GM19239 (cell line): ENCODE measurements at regions not wholly inside any gene's neighbourhood (a gene's known extent, or its start where the extent isn't known, plus 50 kb on each side); places are given as distances from the start of the nearest gene placed in this dataset.

Experiments
- DNase-seq: peaks from one replicate; pipeline ENCODE4 v3.0.0; 2011; ENCODE audit warnings: low spot score; ENCODE audit not compliant: insufficient read length
- FAIRE-seq: peaks from 2 replicates; lab custom pipeline; 2011; peaks lifted over from hg19 to GRCh38; lab: Jason Lieb, UNC

DNA sequence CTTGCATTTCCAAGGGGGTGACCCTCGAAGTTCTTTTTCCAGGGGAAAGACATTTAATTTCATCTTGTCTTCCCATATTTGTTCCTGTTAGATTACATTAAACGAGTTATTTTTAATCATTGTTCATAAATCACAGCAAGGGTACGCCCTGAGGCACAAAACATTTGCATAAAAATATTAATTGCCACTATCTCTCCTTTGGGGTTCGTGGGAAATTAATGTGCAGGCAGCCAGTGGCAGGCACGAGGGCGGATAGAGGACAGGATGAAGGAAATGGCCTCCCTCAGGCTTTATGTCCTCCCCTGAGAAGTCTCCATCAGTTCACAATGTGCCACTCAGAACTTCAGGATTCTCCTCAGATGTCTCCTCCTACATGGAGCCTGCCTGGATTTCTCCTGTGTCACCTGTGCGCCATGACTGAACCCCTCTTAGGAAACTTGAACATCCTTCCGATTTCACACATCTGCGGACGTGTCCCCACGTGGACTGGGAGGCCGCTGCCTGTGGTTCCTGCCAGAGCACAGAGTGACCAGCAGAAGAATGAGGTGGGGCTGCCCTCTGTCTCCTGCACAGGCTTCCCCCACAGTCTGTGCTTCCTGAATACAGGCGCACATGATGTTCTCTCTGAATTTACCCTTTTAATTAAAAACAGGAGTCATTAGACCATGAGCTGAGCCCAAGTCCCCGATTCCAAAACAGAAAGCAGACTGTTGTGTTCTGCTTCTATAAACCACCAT is 1085.9 kb downstream of the TBC1D22A start:
- DNase-seq (no peak), FAIRE-seq (no peak)

DNA sequence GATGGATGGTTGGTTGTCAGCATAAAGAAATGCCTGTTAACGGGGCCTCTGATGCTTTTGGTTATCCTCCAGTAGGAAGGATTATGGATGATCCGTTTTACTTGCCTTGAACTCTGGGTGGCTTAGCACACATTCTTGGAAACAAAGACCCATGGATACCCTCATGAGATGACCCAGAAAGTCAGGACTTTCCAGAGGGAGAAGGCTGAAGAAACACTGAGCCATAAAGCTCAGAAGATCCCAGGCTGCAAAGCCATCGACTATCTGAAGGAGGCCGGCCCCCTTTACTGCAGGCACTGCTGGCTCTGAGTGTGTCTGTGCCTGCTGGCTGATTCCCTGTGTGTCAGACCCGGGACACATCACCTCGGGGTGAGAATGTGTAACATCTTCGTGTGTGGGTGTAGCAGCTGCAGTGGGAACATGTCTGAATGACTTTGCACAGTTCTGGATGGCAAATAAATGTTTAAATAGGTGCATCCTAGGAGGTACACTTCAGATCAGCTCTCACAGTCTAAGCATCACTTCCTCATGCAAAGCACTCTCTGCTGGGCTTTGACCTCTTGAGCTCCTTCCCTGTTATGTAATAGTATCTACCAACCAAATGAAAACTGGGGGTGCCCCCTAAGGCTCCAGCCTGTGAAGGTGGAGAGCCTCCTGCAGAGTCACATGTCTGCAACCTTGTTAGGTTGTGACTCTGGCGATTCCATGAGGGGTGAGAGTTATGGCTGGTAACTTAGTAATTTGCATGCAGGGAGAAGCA is 1084.9 kb downstream of the TBC1D22A start:
- DNase-seq (no peak), FAIRE-seq (no peak)

DNA sequence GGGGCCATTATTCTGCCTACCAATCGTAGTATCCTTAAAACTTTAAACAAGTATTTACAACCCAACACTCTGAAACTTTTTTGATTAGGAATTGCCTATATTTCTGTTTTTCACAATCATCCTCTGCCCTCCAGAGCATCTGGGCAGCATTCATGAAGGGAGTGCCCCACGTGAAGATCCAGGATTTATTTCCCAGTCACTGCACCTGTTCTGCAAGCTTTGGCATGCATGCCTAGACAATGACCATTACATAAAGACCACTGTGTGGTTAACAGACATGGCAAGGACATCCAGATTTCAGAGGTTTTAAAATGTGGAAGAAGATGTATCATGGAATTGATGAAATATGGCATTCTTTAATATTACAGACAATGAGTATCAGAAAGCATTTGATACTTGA is 1083.8 kb downstream of the TBC1D22A start:
- FAIRE-seq (no peak), DNase-seq (no peak)

DNA sequence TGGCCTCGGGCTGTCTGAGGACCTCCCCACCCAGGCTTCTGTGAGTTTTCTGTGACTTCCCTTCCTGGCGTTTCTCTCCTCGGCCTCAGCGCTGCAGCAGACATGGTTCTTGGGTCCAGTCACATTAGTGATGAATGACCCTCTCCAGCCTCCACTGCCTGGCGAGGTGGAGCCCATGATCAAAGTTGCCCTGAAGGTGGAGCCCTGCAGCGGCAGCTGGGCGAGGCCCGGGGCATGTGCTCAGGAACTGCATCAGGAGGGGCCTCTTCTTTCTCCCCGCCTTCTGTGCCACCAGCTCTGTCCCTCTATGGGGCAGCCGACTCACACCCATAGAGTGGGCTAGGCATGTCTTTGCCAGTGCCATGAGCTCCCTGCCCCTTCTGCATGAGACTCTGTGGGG is 1079.7 kb downstream of the TBC1D22A start:
- DNase-seq (no peak), FAIRE-seq (no peak)

DNA sequence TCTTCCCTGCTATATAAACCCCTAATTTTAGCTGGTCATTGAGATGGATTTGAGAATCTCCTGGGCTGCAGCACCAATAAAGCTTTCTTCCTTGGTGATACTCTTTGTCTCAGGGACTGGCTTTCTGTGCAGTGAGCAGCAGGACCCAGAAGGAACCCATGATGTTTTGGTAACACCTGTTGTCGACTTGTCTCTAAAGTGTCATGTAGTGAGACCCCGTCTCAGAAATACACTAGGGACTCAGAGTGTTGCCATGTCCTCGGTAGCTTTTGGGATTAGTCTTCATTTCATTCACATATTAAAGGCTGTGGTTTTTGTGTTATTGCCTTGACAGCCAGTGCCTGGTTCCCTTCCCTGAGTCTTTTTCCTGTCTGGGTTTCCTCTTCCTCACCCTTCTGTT is 1078.7 kb downstream of the TBC1D22A start:
- FAIRE-seq = no peak

DNA sequence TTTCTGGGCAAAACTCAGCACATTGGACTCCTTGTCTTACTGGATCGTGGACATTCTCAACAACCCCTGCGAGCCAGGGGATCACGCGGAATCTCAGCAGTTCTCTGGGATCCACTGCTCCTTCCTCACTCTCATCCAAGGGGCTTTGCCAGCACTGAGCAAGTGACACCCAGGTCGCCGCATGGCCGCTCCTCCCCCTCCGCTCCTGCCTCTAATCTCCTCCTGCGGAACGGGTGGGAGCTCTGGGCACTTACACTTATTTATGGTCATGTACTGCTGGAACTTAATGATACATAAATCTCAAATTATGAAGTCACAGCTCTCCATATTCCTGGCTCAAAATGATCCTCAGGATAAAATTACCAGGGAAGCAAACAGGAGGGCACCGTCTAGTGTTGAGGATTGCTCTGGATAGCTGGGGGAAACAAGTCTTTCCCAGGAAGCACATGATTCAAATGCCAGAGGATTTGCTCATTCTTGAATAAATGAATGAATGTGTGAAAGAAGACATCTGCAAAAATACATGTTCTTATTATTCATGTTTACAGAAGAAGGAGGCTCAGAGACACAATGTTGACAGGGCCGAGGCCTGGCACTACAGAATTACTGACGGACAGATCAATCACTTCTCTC is 1077.3 kb downstream of the TBC1D22A start:
- DNase-seq = no peak
- FAIRE-seq = no peak

More for the DNA sequence above, 1078.7 kb downstream of the TBC1D22A start:
- no peak for DNase-seq

DNA sequence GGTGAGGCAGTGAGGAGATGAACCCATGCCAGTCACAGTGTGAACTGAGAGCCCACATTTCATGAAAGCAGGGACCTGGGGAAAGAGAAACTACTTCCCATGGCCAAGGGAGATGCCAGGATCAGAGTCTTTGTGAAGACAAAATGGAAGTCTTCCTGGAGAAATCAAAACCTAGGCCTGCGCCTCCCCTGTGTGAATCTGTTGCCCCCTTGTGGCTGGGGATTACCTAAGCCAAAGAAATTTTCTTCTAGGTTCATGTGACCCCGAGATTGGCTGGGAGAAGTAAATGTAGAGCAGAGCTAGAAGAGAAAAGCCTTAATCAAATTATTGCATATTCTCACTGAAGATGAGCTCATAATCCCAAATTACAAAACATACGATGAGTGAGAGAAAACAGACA is 1075.3 kb downstream of the TBC1D22A start:
- DNase-seq (no peak), FAIRE-seq (no peak)

DNA sequence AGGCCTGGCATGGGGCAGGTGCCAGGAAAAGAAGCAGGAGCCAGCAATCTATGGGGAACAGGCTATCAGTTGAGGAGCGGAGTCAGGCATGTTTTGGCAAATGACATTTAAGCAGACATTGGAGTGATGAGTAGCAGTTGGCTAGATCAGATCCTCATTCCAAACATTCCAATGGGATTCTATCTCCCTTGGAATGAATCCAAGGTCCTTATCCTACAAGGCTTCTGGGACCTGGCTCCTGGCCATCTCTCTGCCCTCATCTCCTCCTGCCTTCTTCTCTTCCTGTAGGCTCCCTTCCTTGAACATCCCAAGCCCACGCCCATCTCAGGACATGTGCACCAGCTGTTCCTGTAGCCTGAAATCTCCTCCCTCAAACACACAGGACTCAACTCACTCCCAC is 1074.5 kb downstream of the TBC1D22A start:
- FAIRE-seq (no peak), DNase-seq (no peak)

DNA sequence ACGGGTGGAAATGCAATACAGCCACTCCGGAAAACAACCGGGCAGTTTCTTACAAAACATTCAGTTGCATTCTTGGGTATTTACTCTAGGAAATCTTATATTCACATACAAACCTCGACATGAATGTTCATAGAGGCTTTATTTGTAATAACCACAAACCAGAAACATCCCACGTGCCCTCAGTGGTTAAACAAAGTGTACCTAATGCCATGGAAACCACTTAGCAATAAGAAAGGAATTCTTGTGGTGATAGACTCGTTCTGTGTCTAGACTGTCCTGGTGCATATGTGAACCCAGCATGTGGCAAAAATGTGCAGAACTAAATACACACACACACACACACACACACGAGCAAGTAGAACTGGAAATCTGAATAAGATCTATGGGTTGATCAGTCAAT is 1073.3 kb downstream of the TBC1D22A start:
- FAIRE-seq (no peak), DNase-seq (no peak)

DNA sequence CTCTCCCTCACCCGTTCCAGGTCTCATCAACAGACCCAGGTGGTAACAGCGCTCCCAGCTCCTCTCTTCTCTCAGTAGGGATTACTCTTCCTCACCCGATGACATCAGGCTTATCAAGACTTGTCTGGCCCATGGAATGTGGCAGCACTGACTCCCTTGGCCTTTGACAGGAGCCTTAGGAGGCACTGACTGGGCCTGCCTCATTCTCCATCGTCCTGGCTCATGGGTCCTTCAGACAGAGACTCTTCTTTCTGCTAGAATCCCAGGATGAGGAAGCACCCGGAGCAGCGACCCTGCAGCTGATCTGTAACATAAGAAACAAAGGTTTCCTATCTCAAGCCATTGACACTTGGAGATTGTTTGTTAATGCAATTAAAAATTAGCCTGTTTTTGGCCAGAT is 1063.6 kb downstream of the TBC1D22A start:
- no peak for FAIRE-seq

DNA sequence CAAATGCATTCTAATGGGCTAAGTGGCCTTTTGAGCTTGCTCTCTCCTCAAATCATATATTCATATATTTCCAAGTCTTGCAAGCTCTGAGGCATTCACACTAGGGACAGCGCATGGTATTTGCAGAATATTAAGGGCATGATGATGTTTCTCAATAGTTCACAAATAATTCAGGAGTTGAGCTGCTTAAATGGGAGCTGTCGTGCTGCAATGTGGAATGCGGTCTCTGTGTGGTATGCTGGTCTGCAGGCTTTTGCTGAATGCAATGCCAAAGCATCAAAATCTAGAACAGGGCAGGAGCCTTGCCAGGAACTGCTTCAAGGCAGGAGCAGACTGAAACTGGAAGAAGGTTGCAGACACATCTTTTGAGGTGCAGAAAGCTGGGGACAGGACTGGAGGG is 1060.0 kb downstream of the TBC1D22A start:
- no peak for FAIRE-seq
- DNase-seq = no peak

More for the DNA sequence above, 1063.6 kb downstream of the TBC1D22A start:
- no peak for DNase-seq

DNA sequence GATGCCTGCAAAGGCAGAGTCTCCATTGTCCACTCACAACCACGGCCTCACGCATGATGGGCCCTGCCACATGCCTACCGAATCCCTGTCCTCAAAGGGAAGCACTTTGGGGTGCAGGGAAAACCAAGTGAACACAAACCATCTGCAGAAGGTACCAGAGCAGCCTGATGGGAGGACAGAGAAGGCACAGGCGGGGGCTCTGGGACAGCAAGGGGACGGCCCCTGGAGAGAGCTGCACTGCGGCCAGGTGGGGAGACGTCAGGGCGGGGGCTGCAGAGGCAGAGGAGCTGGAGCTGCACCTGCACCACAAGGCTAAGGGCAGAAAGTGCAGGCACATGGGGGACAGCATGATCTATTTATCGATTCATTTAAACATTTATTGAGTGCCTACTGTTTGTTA is 1056.0 kb downstream of the TBC1D22A start:
- no peak for FAIRE-seq
- DNase-seq = no peak

DNA sequence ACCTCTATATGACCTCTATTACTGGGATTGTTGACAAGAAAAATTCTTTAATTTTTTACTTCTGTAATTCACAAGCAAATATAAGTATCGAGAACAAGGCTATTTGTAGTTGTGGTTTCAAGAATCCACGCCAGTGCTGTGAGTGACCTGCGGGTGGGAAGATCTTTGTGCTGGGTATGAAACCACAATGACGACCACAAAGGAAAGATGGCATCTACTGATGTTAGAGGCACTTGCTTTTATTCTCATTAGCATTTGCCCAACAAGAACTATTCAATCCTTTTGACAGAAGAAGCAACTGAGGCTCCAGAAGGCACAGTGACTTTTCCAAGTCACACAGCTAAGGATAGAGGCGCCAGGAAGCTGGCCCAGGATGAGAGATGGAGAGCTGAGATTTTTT is 1054.9 kb downstream of the TBC1D22A start:
- DNase-seq (no peak), FAIRE-seq (no peak)

DNA sequence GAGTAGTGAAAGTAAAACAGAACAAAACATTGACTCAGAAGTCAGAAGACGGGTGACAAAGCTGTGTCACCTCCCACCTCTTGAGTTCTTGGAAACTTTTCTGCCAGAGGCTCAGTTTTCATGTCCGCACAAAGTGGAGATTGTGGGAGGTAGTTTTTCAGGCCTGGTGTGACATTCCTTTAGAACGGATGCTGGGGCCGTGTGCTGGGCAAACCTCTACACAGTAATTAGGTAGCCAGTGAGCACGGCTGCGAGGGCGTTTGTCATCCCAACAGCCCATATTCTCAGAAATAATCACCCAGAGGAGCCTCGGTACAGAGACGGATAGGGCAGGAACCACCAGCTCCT is 1054.4 kb downstream of the TBC1D22A start:
- FAIRE-seq = no peak

DNA sequence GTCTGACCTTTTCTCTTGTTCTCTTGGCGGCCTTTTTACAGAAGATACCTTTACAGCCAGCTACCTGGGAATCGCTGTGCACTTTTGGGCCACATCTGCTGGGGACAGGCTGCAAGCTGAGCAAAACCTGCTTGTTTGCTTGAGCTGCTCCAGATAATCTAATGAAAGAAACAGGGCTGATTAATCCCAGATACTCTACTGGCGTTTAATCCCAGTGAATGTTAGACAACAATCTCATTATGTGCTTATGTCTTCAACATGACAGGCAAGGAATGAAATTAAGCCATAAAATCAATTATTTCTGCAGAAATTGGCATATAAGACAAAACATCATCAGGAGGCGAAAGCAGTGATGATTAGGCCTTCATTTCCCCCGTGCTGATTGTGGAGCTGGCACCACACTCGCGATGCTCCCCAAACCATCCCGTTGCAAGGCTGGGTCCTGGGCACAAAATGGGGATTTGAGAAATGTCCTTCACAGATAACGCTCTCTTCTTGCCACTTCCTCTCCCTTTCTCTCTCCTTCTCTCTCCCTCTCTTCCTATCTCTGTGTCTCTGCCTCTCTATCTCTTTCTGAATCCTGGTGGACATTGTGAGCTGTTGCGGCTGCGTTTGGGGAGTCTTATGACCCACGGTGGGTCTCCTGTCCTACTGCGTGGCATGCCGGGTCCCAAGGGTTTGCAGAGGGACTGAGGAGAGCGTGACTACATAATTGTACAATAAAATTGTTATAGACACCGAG is 1053.8 kb downstream of the TBC1D22A start:
- FAIRE-seq = no peak
- no peak for DNase-seq

More for the DNA sequence above, 1054.4 kb downstream of the TBC1D22A start:
- DNase-seq = no peak

DNA sequence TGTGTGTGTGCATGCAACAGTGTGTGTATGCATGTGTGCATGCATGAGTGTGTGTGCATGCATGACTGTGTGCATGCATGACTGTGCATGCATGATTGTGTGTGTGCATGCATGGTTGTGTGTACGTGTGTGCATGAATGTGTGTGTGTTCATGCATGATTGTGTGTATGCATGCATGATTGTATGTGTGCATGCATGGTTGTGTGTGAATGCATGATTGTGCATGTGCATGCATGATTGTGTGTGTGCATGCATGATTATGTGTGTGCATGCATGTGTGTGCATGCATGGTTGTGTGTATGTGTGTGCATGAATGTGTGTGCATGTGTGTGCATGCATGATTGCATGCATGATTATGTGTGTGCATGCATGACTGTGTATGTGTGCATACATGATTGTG is 1052.0 kb downstream of the TBC1D22A start:
- DNase-seq (no peak), FAIRE-seq (no peak)

DNA sequence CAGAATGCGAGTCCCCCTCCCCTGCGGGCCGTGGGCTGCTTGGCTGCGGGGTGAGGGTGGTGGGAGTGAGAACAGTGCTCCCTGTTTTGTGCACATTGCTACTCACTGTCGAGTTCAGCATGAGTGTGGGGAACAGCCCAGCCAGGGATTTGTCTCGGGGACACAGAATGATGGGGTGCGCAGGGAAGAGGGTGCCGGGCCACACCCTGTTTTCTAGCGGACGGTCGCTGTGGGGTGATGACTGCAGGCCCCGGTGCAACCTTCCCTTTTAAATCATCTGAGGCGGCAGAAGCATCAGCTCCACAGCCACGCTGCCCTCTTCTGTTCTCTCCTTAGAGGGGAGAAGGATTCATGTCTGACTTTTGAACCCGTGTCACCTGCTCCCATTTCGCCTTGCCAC is 1051.2 kb downstream of the TBC1D22A start:
- no peak for DNase-seq
- no peak for FAIRE-seq

DNA sequence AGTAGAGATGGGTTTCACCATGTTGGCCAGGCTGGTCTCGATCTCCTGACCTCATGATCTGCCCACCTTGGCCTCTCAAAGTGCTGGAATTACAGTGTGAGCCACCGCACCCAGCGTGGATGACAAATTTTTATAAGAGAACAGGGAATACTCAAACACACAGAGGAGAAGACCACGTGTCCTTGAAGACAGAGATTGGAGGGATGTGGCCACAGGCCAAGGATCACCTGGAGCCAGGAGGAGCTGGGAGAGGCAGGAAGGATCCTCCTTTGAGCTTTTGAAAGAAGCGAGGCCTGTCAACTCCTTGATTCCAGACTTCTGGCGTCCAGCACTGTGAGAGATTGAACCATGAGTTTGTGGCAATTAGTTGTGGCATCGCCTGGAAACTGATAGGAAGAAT is 1049.5 kb downstream of the TBC1D22A start:
- FAIRE-seq = no peak
- DNase-seq = no peak

DNA sequence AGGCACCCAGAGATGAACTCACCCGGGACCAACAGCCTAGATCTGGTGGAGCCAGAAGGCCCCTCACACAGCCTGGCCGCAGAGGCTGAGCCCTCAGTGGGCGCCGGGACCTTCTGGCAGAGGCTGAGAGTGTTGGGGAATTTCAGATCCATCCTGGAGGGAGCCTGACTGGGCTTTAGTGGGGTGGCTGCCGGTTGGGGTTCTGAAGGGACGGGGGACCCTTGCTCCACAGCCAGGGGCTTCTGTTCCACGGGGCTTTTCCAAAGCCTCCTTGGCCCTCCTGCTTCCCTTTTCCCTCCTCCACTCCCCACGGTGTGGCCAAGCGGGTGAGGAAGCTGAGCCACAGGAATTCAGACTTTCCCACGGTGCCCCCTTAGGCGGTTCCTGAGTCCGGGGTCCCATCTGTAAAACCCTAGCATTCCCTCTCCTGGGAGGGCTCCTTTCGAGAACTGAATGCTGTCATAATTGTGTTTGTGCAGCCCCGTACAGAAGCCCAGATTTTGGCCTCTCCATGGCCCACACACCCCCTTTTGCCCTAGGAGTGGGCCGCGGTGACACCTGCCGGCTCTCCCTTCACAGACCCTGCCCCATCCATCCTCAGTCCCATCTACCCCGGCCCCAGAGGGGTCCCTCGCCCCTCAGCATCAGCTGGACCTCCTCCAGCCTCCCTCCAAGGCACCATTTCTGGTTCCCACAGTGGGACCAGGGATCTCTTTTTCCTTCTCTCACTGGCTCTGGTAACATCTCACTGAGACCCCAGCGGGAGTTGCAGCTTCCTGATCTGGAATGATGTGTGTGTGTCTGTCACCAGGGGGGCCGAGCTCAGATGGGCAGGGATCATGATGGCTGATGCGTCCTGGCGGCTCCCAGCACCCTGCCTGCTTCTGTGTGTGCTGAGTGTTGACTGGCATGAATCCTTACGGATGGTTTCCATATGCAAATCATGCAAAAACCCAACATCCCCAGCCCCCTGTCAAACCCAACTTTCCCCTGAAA is 1048.4 kb downstream of the TBC1D22A start:
- FAIRE-seq = no peak

More for the DNA sequence above, 1048.4 kb downstream of the TBC1D22A start:
- DNase-seq = no peak
